Prostate gland (tissue), 2 donors: ENCODE measurements at regions not wholly inside any gene's neighbourhood (a gene's known extent, or its start where the extent isn't known, plus 50 kb on each side); places are given as distances from the start of the nearest gene placed in this dataset.

Source experiments
- CTCF ChIP-seq, 4 experiments: fragments of 200-600 bp in 2 of 4; fragments of 450-650 bp in 2 of 4; sonication (generic) in 2 of 4; IDR thresholded peaks; 1 replicate in 3 of 4; 2 replicates in 1 of 4; pipeline ENCODE4 v1.5.1; 2016 to 2019; ENCODE audit warnings: antibody characterized with exemption in 4 of 4, mild to moderate bottlenecking in 2 of 4, moderate library complexity in 2 of 4
- POLR2A ChIP-seq: fragments of 450-650 bp; IDR thresholded peaks from one replicate; pipeline ENCODE4 v1.6.1; 2016; ENCODE audit warnings: antibody characterized with exemption, mild to moderate bottlenecking

GRCh38 chr6:14757418-14757817 lies 488.5 kb upstream of the JARID2 start:
- no peak for TF ChIP-seq CTCF (IDR thresholded peaks at IDR 0.05)
- no peak for TF ChIP-seq POLR2A
